ENCODE measurements at regions not wholly inside any gene's neighbourhood (a gene's known extent, or its start where the extent isn't known, plus 50 kb on each side); places are given as distances from the start of the nearest gene placed in this dataset.

GRCh38 chr13:111584101-111584672 is 263.7 kb downstream of the TEX29 start:
- Histone ChIP-seq H2AFZ (ENCODE audit: low read length) (no peak overlapping the region), H3K27me3 (ENCODE audit: insufficient read depth, low read length, poor library complexity, severe bottlenecking) (no peaks in the 10 kb centered on the region), H3K79me2 (ENCODE audit: insufficient read depth, low read length) (no peaks in the 10 kb centered on the region), H3K9ac (ENCODE audit: low read depth, low read length, poor library complexity, severe bottlenecking) (no peak overlapping the region), H4K20me1 (ENCODE audit: insufficient read depth, low read length, poor library complexity, severe bottlenecking) (no peaks in the 10 kb centered on the region), H3K36me3 (ENCODE audit: insufficient read depth, low read length) (no peaks in the 10 kb centered on the region), H3K4me2 (ENCODE audit: low read depth, low read length, poor library complexity, severe bottlenecking) (no peak overlapping the region), H3K4me1 (ENCODE audit: insufficient read depth, low read length, poor library complexity, severe bottlenecking) (no peaks in the 10 kb centered on the region), H3K9me2 (replicated peaks; ENCODE audit: low read depth, low read length) (no peaks in the 10 kb centered on the region), H3F3A (ENCODE audit: low read depth) (no peaks in the 10 kb centered on the region), H3K9me3 (ENCODE audit: insufficient read depth, low read depth, low read length) (peaks cover 6% of the 10 kb centered on the region; the same call in 1 of the 2 replicates), H3K4me3 (ENCODE audit: low read length, poor library complexity, severe bottlenecking) (no peak overlapping the region)
- no peak for TF ChIP-seq EZH2phosphoT487 (IDR thresholded peaks at IDR 0.05; ENCODE audit: borderline replicate concordance)
- TF ChIP-seq, protein P1, sequence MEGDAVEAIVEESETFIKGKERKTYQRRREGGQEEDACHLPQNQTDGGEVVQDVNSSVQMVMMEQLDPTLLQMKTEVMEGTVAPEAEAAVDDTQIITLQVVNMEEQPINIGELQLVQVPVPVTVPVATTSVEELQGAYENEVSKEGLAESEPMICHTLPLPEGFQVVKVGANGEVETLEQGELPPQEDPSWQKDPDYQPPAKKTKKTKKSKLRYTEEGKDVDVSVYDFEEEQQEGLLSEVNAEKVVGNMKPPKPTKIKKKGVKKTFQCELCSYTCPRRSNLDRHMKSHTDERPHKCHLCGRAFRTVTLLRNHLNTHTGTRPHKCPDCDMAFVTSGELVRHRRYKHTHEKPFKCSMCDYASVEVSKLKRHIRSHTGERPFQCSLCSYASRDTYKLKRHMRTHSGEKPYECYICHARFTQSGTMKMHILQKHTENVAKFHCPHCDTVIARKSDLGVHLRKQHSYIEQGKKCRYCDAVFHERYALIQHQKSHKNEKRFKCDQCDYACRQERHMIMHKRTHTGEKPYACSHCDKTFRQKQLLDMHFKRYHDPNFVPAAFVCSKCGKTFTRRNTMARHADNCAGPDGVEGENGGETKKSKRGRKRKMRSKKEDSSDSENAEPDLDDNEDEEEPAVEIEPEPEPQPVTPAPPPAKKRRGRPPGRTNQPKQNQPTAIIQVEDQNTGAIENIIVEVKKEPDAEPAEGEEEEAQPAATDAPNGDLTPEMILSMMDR (conservative IDR thresholded peaks at IDR 0.05; ENCODE audit: low read length) = no peak

DNA sequence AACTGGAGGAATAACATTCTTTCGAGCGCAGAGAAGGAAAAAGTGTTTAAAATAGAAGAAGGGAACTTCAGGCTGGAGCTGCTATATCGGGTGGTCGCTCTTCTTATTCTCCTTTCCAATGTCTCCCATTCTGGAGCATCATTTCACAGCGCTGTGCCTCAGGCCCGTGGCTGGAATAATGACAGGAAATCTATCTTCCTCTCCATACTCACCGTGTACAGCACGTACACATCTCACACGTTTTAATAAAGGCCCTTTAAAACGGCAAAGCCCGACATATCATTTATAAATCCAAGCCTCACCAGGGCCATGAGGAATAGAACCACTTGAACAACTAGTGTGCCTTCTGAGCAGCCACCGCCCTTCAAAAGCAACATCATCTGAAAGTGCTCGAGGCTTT is 264.4 kb downstream of the TEX29 start:
- H3K4me2 ChIP-seq (ENCODE audit: low read depth, low read length, poor library complexity, severe bottlenecking) = no peak overlapping the region
- no peaks in the 10 kb centered on the region for H3K9me2 ChIP-seq (replicated peaks; ENCODE audit: low read depth, low read length)
- no peak overlapping the region for H2AFZ ChIP-seq (ENCODE audit: low read length)
- no peaks in the 10 kb centered on the region for H3K79me2 ChIP-seq (ENCODE audit: insufficient read depth, low read length)
- H3K4me1 ChIP-seq (ENCODE audit: insufficient read depth, low read length, poor library complexity, severe bottlenecking) = no peaks in the 10 kb centered on the region
- H3F3A ChIP-seq (ENCODE audit: low read depth) = no peaks in the 10 kb centered on the region
- no peak overlapping the region for H3K9ac ChIP-seq (ENCODE audit: low read depth, low read length, poor library complexity, severe bottlenecking)
- H3K4me3 ChIP-seq (ENCODE audit: low read length, poor library complexity, severe bottlenecking) = no peak overlapping the region
- H3K36me3 ChIP-seq (ENCODE audit: insufficient read depth, low read length) = no peaks in the 10 kb centered on the region
- no peaks in the 10 kb centered on the region for H3K27me3 ChIP-seq (ENCODE audit: insufficient read depth, low read length, poor library complexity, severe bottlenecking)
- H4K20me1 ChIP-seq (ENCODE audit: insufficient read depth, low read length, poor library complexity, severe bottlenecking) = no peaks in the 10 kb centered on the region
- TF ChIP-seq, protein P1 (conservative IDR thresholded peaks at IDR 0.05; ENCODE audit: low read length) = no peak
- no peak for TF ChIP-seq EZH2phosphoT487 (IDR thresholded peaks at IDR 0.05; ENCODE audit: borderline replicate concordance)
- peaks cover 6% of the 10 kb centered on the region; the same call in 1 of the 2 replicates for H3K9me3 ChIP-seq (ENCODE audit: insufficient read depth, low read depth, low read length)

DNA sequence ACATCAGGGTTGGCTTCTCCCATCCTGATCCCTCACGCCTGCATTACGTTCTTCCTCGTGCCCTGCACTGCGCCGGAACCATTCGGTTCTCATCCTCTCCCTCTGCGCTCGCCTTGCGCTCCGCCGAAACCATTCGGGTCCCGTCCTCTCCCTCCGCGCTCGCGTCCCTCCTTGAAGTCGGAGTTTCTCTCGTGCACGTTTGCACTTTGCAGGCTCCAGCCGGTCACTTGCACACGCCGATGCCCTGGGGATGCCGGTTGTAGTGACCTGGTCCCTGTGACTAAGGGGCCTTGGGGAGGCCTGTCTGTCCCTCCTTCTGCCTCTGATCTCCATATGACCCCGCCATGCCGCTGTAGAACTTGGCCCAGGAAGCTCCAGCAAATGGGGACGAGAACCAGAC is 265.8 kb downstream of the TEX29 start:
- Histone ChIP-seq H3K79me2 (ENCODE audit: insufficient read depth, low read length) (no peaks in the 10 kb centered on the region), H3K9ac (ENCODE audit: low read depth, low read length, poor library complexity, severe bottlenecking) (no peak overlapping the region), H3K4me3 (ENCODE audit: low read length, poor library complexity, severe bottlenecking) (no peak overlapping the region), H3K27me3 (ENCODE audit: insufficient read depth, low read length, poor library complexity, severe bottlenecking) (no peaks in the 10 kb centered on the region), H3K4me2 (ENCODE audit: low read depth, low read length, poor library complexity, severe bottlenecking) (no peak overlapping the region), H4K20me1 (ENCODE audit: insufficient read depth, low read length, poor library complexity, severe bottlenecking) (no peaks in the 10 kb centered on the region), H3K4me1 (ENCODE audit: insufficient read depth, low read length, poor library complexity, severe bottlenecking) (no peaks in the 10 kb centered on the region), H3K9me3 (ENCODE audit: insufficient read depth, low read depth, low read length) (peaks cover 6% of the 10 kb centered on the region; the same call in 1 of the 2 replicates), H3F3A (ENCODE audit: low read depth) (no peaks in the 10 kb centered on the region), H2AFZ (ENCODE audit: low read length) (no peak overlapping the region), H3K9me2 (replicated peaks; ENCODE audit: low read depth, low read length) (no peaks in the 10 kb centered on the region), H3K36me3 (ENCODE audit: insufficient read depth, low read length) (no peaks in the 10 kb centered on the region)
- no peak for TF ChIP-seq EZH2phosphoT487 (IDR thresholded peaks at IDR 0.05; ENCODE audit: borderline replicate concordance)
- TF ChIP-seq, protein P1 (conservative IDR thresholded peaks at IDR 0.05; ENCODE audit: low read length) = no peak

Measured in Loucy (cell line).